Keratinocyte (primary cell): ENCODE measurements at regions not wholly inside any gene's neighbourhood (a gene's known extent, or its start where the extent isn't known, plus 50 kb on each side); places are given as distances from the start of the nearest gene placed in this dataset.

Experiments
- EZH2 ChIP-seq: IDR thresholded peaks from one replicate; pipeline ENCODE4 v1.6.1; 2012; ENCODE audit warnings: inconsistent platforms, mild to moderate bottlenecking, low read length, moderate library complexity
- TF ChIP-seq, protein P1 (sequence below), 3 experiments: IDR thresholded peaks in 1 of 3; conservative IDR thresholded peaks in 1 of 3; optimal IDR thresholded peaks in 1 of 3; 2 replicates in 2 of 3; 3 replicates in 1 of 3; pipeline versions ENCODE3 to v1.5.1; 2011; ENCODE audit warnings: low read length in 3 of 3, mild to moderate bottlenecking in 3 of 3, moderate library complexity in 2 of 3, control low read depth in 1 of 3, inconsistent platforms in 1 of 3; ENCODE audit not compliant: insufficient read depth in 2 of 3; ENCODE audit errors: extremely low read depth in 1 of 3

DNA sequence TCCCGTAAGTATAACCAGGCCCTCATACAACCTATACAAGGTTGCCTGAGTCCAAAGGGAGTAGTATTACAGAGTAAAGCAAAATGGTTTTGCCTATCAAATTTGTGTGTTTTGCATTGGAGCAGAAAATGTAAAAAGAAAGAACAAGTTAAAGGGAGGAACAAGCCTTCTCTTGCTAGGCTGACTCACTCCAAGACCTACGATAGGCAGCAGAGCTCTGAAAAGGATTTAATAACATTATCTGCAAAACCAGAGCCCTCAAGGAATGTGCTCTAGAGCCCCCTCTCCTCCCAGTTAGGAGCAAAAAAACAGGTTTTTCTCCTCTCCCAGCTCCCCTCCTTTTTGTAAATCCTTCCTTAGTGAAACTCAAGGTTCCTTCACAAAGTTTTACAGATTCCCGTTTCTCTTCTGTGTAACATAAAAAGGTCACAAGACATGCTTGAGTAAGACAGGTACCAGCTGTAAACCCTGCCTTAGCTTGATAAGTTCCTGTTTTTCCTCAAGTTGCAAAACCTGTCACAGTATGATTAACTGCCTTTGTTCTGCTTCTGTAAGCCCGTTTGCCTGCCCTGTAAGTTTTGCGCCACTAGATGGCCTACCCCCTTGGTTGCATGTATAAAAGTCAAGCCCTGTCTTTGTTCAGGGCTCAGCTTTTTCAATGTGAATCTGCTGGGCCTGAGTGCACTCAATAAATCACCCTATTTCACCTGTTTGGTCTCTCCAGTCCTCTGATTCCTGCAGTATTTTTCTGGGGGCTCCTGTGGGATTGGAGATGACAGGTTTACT is 498.2 kb downstream of the KCNA4 start:
- TF ChIP-seq, protein P1, sequence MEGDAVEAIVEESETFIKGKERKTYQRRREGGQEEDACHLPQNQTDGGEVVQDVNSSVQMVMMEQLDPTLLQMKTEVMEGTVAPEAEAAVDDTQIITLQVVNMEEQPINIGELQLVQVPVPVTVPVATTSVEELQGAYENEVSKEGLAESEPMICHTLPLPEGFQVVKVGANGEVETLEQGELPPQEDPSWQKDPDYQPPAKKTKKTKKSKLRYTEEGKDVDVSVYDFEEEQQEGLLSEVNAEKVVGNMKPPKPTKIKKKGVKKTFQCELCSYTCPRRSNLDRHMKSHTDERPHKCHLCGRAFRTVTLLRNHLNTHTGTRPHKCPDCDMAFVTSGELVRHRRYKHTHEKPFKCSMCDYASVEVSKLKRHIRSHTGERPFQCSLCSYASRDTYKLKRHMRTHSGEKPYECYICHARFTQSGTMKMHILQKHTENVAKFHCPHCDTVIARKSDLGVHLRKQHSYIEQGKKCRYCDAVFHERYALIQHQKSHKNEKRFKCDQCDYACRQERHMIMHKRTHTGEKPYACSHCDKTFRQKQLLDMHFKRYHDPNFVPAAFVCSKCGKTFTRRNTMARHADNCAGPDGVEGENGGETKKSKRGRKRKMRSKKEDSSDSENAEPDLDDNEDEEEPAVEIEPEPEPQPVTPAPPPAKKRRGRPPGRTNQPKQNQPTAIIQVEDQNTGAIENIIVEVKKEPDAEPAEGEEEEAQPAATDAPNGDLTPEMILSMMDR (optimal IDR thresholded peaks at IDR 0.05 in 1 of 3, IDR thresholded peaks at IDR 0.05 in 1 of 3, conservative IDR thresholded peaks at IDR 0.05 in 1 of 3; ENCODE audit: extremely low read depth in 1 of 3, insufficient read depth in 2 of 3, low read length in 3 of 3) = peak in 1 of 3 experiments; percentile 25
- no peak for TF ChIP-seq EZH2
